Colonic mucosa (tissue), 4 donors: ENCODE measurements at regions not wholly inside any gene's neighbourhood (a gene's known extent, or its start where the extent isn't known, plus 50 kb on each side); places are given as distances from the start of the nearest gene placed in this dataset.

Experiments
- DNase-seq: peaks from one replicate; pipeline ENCODE4 v3.0.0-alpha.2; 2020
- H3K27ac ChIP-seq: fragments of 200-600 bp; one replicate; pipeline ENCODE4 v1.8.0; 2021
- H3K27me3 ChIP-seq: fragments of 200-600 bp; one replicate; pipeline ENCODE4 v1.8.0; 2021
- H3K36me3 ChIP-seq: fragments of 200-600 bp; one replicate; pipeline ENCODE4 v1.8.0; 2021
- H3K4me1 ChIP-seq: fragments of 200-600 bp; one replicate; pipeline ENCODE4 v1.8.0; 2021; ENCODE audit warnings: mild to moderate bottlenecking
- H3K4me3 ChIP-seq: fragments of 200-600 bp; one replicate; pipeline ENCODE4 v1.8.0; 2021
- H3K9ac ChIP-seq, 2 donors: one replicate each; pipeline ENCODE4 v1.7.0; 2013; ENCODE audit warnings: control low read depth in 2 of 2, low read depth in 2 of 2, low read length in 2 of 2
- H3K9me3 ChIP-seq: fragments of 200-600 bp; one replicate; pipeline ENCODE4 v1.8.0; 2021
- CTCF ChIP-seq: fragments of 200-600 bp; IDR thresholded peaks from one replicate; pipeline ENCODE4 v1.8.0; 2022; ENCODE audit warnings: antibody characterized with exemption, mild to moderate bottlenecking
- intact Hi-C: fragments of 100-400 bp; cut with DNase I; formaldehyde crosslinking; loops from one replicate; pipeline ENCODE4 v1.14.1; 2022
- donor health status: healthy.
- donor health status: DM: no; HTN: no; CAD: no.
- donor health status: DM: no; HTN: no; CAD: no.

- H3K27me3 ChIP-seq = no peaks in the 10 kb centered on the region
These were observed 413.5 kb upstream of the INTU start for GRCh38 chr4:127219232-127219631.

DNA sequence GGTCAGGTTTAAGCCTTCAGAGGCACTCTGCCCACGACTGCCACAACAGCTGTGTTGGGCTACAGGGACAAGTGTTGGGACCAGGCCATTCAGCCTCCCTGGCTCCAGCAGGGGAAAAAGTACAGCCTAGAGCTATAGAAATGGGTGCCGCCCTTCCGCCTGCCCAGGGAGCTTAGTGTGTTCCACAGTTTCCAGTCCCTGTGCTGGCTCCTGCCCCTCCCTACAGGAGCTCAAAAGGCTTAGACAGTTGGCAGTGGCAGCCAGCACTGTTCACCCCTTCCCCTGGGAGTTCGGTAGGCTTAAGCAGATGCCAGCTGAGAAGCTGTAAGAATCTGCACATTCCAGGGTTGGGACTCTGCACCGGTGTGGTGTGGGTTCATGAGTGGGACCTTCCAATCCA, 408.2 kb upstream of the INTU start:
- intact Hi-C loops = no loop called here
- H3K4me3 ChIP-seq = no peak overlapping the region
- no peak for DNase-seq
- no peak overlapping the region for H3K27ac ChIP-seq
- no peaks in the 10 kb centered on the region for H3K27me3 ChIP-seq
- H3K4me1 ChIP-seq = no peaks in the 10 kb centered on the region
- no peak for TF ChIP-seq CTCF
- no peaks in the 10 kb centered on the region for H3K9me3 ChIP-seq
- no peak overlapping the region for H3K9ac ChIP-seq
- no peaks in the 10 kb centered on the region for H3K36me3 ChIP-seq

More at GRCh38 chr4:127219232-127219631, 413.5 kb upstream of the INTU start:
- H3K36me3 ChIP-seq = no peaks in the 10 kb centered on the region
- H3K9me3 ChIP-seq = no peaks in the 10 kb centered on the region
- no peak overlapping the region for H3K27ac ChIP-seq
- intact Hi-C loops = no loop called here
- H3K4me1 ChIP-seq = no peaks in the 10 kb centered on the region
- no peak for TF ChIP-seq CTCF
- DNase-seq = no peak
- no peak overlapping the region for H3K4me3 ChIP-seq
- H3K9ac ChIP-seq = no peak overlapping the region

DNA sequence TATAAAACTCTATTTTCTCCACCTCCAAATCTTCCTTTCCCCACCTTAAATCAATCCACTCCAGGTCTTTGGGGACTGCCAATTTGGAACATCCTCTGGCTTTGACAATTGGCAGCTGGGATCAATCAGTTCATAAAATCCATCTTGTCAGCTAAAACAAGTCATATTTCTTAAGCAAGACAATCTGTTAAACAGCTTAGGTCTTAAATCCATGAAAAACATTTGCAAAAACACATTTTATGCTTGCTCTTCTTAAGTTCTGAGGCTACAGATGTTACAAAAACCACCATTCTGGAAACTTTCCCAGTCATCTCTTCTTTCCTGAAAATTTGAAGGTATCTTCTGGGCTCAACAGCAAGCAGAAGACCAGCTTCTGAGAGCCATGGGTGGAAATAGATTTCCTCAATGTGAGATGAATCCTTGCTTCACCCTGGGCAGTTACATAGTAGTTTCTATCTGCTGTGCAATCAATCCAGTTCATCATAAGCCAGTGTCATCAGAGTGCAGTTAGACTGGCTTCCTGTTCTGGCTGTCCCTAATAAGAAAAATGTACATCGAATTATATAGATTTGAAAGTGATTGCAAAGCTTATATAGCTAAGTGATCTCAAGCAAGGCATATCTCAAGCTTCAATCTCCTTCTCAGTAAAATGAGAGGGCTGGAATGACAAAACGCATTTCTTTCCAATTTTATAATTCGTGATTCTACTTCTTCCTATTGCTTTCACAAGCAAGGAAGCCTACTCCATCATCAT, 402.7 kb upstream of the INTU start:
- Histone ChIP-seq H3K27ac (no peak overlapping the region), H3K9ac (no peak overlapping the region), H3K36me3 (no peaks in the 10 kb centered on the region), H3K9me3 (no peaks in the 10 kb centered on the region), H3K27me3 (no peaks in the 10 kb centered on the region), H3K4me3 (no peak overlapping the region), H3K4me1 (no peaks in the 10 kb centered on the region)
- no peak for TF ChIP-seq CTCF
- DNase-seq = no peak
- intact Hi-C loops = no loop called here

DNA sequence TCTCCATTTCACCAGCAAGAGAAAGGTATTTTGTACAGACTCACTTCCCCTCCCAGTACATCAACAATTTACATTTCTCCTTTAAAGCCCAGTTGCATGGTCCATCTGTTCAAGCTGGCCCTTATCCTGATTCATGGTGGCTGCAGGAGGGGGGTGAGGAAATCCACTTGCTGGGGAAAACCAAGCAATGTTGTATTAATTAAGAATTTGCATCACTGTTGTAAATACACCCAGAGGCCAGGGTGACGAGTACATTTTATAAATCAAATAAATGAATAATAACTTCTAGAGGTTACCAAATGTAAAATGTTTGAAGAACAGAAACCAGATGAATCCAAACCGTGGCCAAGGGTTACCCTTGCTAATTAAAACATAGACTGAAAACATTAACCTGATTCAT, 395.9 kb upstream of the INTU start:
- intact Hi-C loops = no loop called here
- no peaks in the 10 kb centered on the region for H3K27me3 ChIP-seq
- H3K36me3 ChIP-seq = no peaks in the 10 kb centered on the region
- no peaks in the 10 kb centered on the region for H3K9me3 ChIP-seq
- H3K4me3 ChIP-seq = no peak overlapping the region
- H3K9ac ChIP-seq = no peak overlapping the region
- H3K27ac ChIP-seq = no peak overlapping the region
- no peaks in the 10 kb centered on the region for H3K4me1 ChIP-seq
- DNase-seq = no peak
- TF ChIP-seq CTCF = no peak

GRCh38 chr4:127237581-127237980, 395.2 kb upstream of the INTU start:
- no peak for TF ChIP-seq CTCF
- Histone ChIP-seq H3K27me3 (no peaks in the 10 kb centered on the region), H3K4me1 (no peaks in the 10 kb centered on the region)

More at GRCh38 chr4:127237581-127237980, 395.2 kb upstream of the INTU start:
- intact Hi-C loops = no loop called here
- H3K4me3 ChIP-seq = no peak overlapping the region
- H3K9ac ChIP-seq = no peak overlapping the region
- no peaks in the 10 kb centered on the region for H3K9me3 ChIP-seq
- no peak for DNase-seq
- H3K27ac ChIP-seq = no peak overlapping the region
- H3K36me3 ChIP-seq = no peaks in the 10 kb centered on the region
